Osteoblast (primary cell): ENCODE measurements at regions not wholly inside any gene's neighbourhood (a gene's known extent, or its start where the extent isn't known, plus 50 kb on each side); places are given as distances from the start of the nearest gene placed in this dataset.

Experiments
- DNase-seq: peaks from one replicate; pipeline ENCODE4 v3.0.0; 2011; ENCODE audit warnings: low spot score, mixed read lengths; ENCODE audit not compliant: insufficient read length; ENCODE audit errors: missing footprints
- H2AFZ ChIP-seq: 2 replicates; pipeline ENCODE4 v1.6.0; 2011; ENCODE audit warnings: mild to moderate bottlenecking, low read length
- H3K27ac ChIP-seq: 2 replicates; pipeline ENCODE4 v1.5.1; 2011; ENCODE audit warnings: mild to moderate bottlenecking, low read depth, low read length, moderate library complexity
- H3K27me3 ChIP-seq: 2 replicates; pipeline ENCODE4 v1.6.0; 2012; ENCODE audit warnings: mild to moderate bottlenecking, control low read depth, inconsistent platforms, low read length, moderate library complexity; ENCODE audit not compliant: insufficient read depth
- H3K36me3 ChIP-seq: 2 replicates; pipeline ENCODE4 v1.5.1; 2011; ENCODE audit warnings: mild to moderate bottlenecking, low read length, control low read depth, moderate library complexity; ENCODE audit not compliant: insufficient read depth
- H3K4me1 ChIP-seq: 2 replicates; pipeline ENCODE4 v1.5.1; 2011; ENCODE audit warnings: mild to moderate bottlenecking, low read length, control low read depth, moderate library complexity; ENCODE audit not compliant: insufficient read depth
- H3K4me2 ChIP-seq: 2 replicates; pipeline ENCODE4 v1.6.0; 2011; ENCODE audit warnings: mild to moderate bottlenecking, low read length; ENCODE audit not compliant: insufficient read depth
- H3K4me3 ChIP-seq: fragments of 200-600 bp; sonication (generic); 3 replicates; pipeline ENCODE4 v1.5.1; 2012; ENCODE audit warnings: mild to moderate bottlenecking, low read length, inconsistent platforms; ENCODE audit not compliant: insufficient read depth
- H3K79me2 ChIP-seq: 2 replicates; pipeline ENCODE4 v1.6.0; 2012; ENCODE audit warnings: mild to moderate bottlenecking, low read length, control low read depth, inconsistent platforms; ENCODE audit not compliant: insufficient read depth
- H3K9me3 ChIP-seq: 2 replicates; pipeline ENCODE4 v1.5.1; 2011; ENCODE audit warnings: low read depth, low read length, control low read depth
- H4K20me1 ChIP-seq: 2 replicates; pipeline ENCODE4 v1.6.0; 2012; ENCODE audit warnings: mild to moderate bottlenecking, low read length, control low read depth; ENCODE audit not compliant: insufficient read depth
- TF ChIP-seq, protein P1 (sequence below): IDR thresholded peaks from 2 replicates; pipeline ENCODE4 v1.5.1; 2011; ENCODE audit warnings: mild to moderate bottlenecking, low read depth, low read length, moderate library complexity; ENCODE audit errors: extremely low read depth

DNA sequence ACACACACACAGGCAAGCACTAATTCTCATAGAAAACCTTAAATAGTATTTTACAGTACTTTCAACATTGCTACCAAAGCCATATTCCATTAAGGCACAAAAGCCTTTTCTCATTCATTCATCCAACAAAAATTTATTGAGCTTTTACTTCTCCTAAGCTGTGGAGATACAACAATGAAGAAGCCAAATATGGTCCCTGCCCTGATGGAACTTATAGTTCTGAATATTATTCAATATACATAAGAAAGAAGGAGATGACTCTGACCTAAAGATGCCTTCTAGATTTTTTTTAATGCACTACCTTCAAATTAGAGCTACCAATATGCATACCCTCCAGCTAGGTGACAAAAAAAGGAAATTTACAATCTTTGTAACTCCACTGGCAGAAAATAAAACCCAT, 90.0 kb upstream of the WDR44 start:
- no peak overlapping the region for H3K27ac ChIP-seq

DNA sequence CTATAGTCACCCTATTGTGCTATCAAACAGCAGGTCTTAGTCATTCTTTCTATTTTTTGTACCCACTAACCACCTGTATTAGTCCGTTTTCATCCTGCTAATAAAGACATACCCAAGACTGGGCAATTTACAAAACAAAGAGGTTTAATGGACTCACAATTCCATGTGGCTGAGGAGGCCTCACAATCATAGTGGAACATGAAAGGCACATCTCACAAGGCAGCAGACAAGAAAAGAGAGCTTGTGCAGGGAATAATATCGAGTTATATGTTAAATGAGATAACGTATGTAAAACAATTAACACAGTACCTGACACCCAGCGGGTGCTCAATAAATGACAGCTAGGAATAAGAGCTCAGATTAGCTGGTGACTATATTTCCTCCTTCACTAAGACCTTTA, 88.1 kb upstream of the WDR44 start:
- no peak overlapping the region for H3K4me2 ChIP-seq

More for the DNA sequence above, 90.0 kb upstream of the WDR44 start:
- Histone ChIP-seq H3K9me3 (no peaks in the 10 kb centered on the region), H3K27me3 (peaks cover 2% of the 10 kb centered on the region), H2AFZ (no peak overlapping the region), H3K79me2 (no peaks in the 10 kb centered on the region), H3K4me2 (no peak overlapping the region), H4K20me1 (no peaks in the 10 kb centered on the region), H3K4me1 (no peaks in the 10 kb centered on the region), H3K36me3 (no peaks in the 10 kb centered on the region), H3K4me3 (no peak overlapping the region)
- TF ChIP-seq, protein P1, sequence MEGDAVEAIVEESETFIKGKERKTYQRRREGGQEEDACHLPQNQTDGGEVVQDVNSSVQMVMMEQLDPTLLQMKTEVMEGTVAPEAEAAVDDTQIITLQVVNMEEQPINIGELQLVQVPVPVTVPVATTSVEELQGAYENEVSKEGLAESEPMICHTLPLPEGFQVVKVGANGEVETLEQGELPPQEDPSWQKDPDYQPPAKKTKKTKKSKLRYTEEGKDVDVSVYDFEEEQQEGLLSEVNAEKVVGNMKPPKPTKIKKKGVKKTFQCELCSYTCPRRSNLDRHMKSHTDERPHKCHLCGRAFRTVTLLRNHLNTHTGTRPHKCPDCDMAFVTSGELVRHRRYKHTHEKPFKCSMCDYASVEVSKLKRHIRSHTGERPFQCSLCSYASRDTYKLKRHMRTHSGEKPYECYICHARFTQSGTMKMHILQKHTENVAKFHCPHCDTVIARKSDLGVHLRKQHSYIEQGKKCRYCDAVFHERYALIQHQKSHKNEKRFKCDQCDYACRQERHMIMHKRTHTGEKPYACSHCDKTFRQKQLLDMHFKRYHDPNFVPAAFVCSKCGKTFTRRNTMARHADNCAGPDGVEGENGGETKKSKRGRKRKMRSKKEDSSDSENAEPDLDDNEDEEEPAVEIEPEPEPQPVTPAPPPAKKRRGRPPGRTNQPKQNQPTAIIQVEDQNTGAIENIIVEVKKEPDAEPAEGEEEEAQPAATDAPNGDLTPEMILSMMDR: no peak
- DNase-seq: no peak

DNA sequence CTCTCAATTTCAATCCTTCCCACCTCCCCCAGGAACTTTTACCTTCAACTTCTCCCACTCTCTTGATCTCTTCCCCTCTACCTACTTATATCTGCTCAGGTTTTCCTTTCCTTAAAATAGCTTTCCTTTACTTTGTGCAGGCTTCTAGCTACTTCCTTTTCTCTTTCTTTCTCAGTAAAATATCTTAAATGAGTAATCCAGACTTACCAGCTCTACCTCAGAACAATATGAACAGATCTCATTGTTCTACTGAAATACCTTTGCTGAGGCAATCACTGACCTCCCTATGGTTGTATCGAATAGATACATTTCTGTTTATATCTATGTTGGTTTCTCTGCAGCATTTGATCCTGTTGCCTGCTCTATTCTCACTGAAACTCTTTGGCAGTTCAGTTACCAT, 86.7 kb upstream of the WDR44 start:
- H3K27me3 ChIP-seq: peaks cover 2% of the 10 kb centered on the region
- no peaks in the 10 kb centered on the region for H3K9me3 ChIP-seq
- no peak overlapping the region for H3K4me2 ChIP-seq
- H4K20me1 ChIP-seq: no peaks in the 10 kb centered on the region
- TF ChIP-seq, protein P1: no peak
- no peaks in the 10 kb centered on the region for H3K79me2 ChIP-seq
- H3K27ac ChIP-seq: no peak overlapping the region
- no peaks in the 10 kb centered on the region for H3K36me3 ChIP-seq
- no peaks in the 10 kb centered on the region for H3K4me1 ChIP-seq
- no peak for DNase-seq
- no peak overlapping the region for H3K4me3 ChIP-seq
- no peak overlapping the region for H2AFZ ChIP-seq

More for the DNA sequence above, 88.1 kb upstream of the WDR44 start:
- no peak overlapping the region for H3K4me3 ChIP-seq
- H3K79me2 ChIP-seq: no peaks in the 10 kb centered on the region
- no peaks in the 10 kb centered on the region for H3K9me3 ChIP-seq
- TF ChIP-seq, protein P1: no peak
- no peak overlapping the region for H3K27ac ChIP-seq
- H3K27me3 ChIP-seq: peaks cover 2% of the 10 kb centered on the region
- H3K36me3 ChIP-seq: no peaks in the 10 kb centered on the region
- H3K4me1 ChIP-seq: no peaks in the 10 kb centered on the region
- H2AFZ ChIP-seq: no peak overlapping the region
- DNase-seq: no peak
- H4K20me1 ChIP-seq: no peaks in the 10 kb centered on the region

DNA sequence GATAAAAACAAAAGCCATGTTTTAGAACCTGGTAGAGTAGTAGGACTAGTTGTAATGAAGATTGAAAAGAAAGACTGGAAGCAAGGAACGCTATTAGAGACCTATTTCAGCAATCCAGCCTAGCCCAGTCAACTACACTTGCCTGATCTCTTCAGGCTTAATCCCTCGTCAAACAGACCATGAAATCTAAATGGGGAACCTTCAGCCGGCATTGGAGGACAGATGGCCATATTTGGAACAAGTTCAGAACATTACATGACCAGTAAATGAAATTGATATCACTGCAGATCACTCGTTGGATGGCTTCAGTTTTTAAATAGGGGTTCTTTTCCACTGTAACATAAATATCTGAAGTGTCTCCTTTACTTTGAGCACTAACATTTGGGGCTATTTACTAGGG, 84.8 kb upstream of the WDR44 start:
- Histone ChIP-seq H2AFZ (no peak overlapping the region), H3K27ac (no peak overlapping the region), H3K4me3 (no peak overlapping the region), H3K4me1 (no peaks in the 10 kb centered on the region), H3K79me2 (no peaks in the 10 kb centered on the region), H3K36me3 (no peaks in the 10 kb centered on the region), H4K20me1 (no peaks in the 10 kb centered on the region), H3K27me3 (peaks cover 2% of the 10 kb centered on the region), H3K9me3 (no peaks in the 10 kb centered on the region), H3K4me2 (no peak overlapping the region)
- TF ChIP-seq, protein P1: no peak
- no peak for DNase-seq
